ENCODE measurements at regions not wholly inside any gene's neighbourhood (a gene's known extent, or its start where the extent isn't known, plus 50 kb on each side); places are given as distances from the start of the nearest gene placed in this dataset.
"Not testable (repeated sequence)": the region's sequence is repeated elsewhere in the genome, so short reads cannot be mapped to it uniquely, and the experiment has no call there.

DNA sequence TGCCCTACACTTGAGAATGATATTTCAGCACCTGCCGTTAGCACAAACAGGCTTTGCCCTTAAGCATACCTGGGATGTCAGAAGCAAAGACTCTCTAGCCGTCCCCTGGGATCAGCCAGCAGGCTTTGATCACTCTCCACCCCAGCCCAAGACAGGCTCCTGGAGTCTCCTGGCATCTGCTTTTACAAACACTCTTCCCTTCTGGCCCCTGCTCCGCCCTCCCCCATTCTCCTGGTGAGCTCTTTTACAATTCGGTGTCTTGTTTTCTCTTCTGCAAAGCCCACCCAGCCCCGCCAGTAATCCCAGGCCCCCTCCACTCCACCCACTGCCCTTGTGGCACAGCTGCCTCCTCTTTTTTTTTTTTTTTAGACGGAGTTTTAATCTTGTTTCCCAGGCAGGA is 50.4 kb downstream of the KATNIP start:
- DNase-seq, result no peak

DNA sequence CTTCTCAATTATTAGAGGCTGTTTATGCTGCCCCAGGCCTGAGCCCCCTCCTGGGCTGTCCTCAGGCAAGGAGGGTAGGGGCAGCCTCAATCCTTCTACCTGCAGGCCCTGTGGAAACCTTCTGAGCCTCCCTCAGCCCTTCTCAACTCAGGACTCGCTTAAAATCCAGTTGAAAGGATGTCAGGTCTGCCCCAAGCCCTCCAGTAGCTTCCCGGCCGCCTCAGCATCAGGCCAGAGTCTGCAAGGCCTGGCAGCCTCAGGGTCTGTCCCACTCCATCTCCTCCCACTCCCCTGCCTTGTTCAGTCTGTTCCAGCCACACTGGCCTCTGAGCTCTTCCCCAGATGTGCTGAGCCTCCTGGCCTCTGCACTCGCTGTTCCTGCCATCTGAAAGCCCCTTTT is 52.2 kb downstream of the KATNIP start:
- DNase-seq, result no peak

DNA sequence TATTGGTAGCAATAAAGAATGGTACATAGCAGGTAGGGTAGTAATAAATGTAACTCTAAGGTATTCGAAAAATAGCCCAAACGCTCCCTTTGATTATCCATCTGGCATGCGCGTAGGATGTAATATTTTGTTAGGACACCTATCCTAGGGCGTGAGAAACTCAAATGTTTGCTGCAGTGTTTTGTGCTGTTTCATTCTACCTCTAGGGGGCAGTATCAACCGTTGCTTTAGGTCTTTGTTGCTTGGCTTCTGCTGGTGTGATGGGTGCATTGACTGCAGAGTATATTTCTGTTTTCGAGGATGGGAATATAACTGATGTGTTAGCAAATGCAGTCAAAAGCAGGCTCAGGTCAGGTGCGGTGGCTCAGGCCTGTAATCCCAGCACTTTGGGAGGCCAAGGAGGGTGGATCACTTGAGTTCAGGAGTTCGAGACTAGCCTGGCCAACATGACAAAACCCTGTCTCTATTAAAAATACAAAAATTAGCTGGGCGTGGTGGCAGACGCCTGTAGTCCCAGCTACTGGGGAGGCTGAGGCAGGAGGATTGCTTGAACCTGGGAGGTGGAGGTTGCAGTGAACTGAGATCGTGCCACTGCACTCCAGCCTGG is 55.7 kb downstream of the KATNIP start:
- DNase-seq, result peak in 6 of 51 donors; percentile 4 to 31 (median 10)

DNA sequence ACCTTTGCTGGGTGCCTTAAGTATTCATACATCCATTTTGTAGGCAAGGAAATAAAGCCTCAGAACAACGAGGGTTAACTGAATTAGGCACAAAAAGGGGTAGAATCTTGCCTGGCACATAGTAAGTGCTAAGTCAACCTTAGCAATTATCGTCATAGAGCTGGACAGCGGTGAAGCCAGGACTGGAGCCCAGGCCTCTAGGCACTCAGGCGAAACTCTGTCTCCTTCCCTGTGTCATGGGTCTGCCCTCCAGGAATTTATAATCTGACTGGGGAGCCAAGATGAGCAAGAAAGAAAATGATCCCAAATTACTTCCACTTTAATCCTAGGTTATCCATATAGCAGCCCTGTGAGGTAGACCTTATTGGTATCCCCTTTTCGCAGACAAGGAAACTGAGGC is 61.4 kb downstream of the KATNIP start:
- DNase-seq, result no peak

DNA sequence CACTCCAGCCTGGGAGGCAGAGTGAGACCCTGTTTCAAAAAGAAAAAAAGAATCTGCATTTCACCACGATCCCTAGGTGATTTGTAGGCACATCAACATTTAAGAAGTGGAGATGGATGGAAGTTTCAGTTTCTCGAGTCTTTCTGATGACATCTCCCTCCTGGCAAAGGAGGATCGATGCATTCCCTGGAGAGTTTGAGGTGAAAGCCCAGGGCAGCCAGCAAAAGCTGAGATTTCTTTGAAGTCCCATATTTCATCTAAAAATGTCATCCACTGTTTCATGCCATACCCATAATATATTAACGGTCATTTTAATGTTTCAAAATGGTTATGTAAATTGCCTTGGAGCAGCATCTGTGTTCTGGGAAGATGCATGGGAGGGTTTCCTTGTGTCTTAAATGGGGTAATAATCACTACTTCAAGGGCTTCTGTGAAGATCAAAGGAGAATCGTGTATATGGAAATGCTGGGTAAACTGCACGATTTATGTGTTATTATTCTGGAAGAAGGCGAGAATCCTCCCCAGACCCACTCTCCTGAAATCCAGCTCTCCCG is 63.4 kb downstream of the KATNIP start:
- DNase-seq, result no peak

DNA sequence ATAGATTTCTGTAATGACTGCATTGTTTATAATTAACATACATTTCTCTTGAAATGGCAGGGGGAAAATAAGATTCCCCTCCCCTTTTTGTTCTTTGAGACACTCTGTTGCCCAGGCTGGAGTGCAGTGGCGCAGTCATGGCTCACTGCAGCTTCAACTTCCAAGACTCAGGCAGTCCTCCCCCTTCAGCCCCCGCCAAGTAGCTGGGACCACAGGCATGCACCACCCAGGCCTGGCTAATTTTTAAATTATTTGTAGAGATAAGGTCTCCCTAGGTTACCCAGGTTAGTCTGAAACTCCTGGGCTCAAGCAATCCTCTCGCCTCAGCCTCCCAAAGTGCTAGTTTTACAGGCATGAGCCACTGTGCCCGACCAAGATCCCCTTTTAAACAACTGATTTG is 67.7 kb downstream of the KATNIP start:
- no peak for DNase-seq

DNA sequence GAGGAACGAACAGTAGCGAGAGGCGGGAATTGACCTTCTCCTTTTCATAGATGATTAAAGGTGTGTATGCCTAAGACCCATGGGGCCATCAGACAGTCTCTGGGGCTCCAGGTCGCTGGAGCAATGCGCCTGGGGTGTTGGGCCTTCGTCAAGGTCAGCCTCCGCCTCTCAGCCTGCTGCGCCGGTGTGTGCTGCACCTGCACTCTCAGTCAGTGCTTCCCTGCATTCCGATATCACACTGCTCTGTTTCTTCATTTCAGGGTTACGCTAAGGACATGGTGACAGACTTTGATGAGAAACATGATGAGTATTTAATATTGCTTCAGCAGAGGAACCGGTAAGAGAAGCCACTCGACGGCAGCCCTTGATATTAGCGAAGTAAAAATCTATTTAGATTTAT is 68.2 kb downstream of the KATNIP start:
- no peak for DNase-seq

DNA sequence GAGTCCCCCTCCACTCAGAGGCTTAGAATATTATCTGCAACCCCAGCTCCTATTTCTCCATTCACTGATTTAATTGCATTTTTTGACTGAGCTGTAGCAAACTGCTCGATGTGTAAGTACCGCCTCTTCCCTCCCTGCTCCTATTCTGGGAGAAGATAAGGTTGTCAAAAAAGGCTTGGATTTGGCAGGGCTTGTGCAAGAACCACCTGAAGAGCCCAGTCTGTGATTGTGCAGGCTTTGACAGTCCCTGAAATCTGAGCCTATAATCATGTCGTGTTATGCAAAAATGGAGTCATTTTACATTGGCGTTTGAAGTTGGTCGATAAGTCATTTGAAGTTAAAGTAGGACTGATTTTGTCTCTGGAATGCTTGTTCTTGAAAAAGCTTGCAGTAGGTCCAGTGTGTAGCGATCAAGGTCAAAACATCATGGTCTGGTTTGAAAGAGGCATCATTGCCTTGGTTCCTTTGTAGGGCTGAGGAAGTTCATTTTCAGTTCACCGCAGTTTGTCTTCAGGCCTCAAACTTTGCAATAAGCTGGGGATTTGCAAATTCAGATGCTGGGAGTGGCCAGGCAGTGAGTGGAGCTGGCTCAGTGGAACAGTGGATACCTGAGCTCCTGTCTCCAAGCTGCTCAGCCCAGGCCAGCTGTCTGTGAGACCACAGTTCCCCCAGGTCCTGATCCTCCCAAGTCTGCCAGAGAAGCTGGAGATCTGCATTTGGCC is 68.8 kb downstream of the KATNIP start:
- DNase-seq, result no peak

DNA sequence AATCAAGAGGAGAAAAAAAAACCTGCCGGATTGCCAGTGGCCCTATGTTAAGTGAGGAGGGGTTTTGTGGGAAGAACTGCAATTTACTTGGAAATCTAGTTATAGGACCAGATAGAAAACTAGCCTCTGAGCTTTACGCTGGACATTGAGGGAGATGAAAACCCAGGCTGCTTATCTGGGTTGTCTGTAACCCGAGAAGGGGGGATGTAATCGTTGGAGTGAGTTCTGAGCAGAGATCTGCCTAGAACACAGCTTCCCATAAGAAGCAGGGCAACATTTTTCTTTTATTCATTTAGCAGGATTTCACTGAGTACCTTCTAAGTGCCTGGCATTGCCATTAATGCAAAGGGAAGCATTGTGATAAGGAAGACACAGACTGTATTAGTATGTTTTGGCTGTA is 70.6 kb downstream of the KATNIP start:
- no peak for DNase-seq

DNA sequence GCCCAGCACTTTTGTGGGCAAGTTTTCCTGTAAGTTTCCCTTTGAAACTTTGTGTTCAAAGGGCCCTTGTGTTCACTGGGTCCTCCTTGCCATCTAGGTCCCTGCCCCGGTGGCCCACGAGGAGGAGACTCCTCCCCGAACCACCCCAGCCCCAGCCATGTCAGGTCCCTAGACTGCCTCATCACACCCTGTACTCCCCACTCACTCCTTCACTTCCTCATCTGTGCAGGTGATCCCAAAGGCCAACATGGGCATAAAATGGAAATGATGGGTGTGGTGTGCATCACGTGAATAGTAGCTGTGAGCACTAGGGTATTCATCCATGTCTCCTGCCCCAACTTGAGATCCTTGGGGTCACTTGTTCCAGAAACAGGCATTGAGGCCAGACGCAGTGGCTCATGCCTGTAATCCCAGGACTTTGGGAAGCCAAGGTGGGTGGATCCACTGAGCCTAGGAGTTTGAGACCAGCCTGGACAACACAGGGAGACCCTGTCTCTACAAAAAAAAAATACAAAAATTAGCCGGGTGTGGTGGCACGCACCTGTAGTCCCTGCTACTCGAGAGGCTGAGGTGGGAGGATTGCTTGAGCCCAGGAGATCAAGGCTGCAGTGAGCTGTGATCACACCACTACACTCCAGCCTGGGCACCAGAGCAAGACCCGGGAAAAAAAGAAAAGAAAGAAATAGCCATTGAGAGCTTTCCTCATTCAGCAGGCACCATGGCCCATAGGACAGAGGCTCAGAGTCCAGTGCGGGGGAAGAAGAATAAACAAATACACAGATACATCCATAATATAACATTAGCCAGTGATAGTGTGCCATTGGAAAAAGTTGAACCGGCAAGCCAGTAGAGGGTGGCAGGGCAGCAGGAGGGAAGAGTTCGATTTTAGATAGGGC is 74.5 kb downstream of the KATNIP start:
- DNase-seq, result no peak

DNA sequence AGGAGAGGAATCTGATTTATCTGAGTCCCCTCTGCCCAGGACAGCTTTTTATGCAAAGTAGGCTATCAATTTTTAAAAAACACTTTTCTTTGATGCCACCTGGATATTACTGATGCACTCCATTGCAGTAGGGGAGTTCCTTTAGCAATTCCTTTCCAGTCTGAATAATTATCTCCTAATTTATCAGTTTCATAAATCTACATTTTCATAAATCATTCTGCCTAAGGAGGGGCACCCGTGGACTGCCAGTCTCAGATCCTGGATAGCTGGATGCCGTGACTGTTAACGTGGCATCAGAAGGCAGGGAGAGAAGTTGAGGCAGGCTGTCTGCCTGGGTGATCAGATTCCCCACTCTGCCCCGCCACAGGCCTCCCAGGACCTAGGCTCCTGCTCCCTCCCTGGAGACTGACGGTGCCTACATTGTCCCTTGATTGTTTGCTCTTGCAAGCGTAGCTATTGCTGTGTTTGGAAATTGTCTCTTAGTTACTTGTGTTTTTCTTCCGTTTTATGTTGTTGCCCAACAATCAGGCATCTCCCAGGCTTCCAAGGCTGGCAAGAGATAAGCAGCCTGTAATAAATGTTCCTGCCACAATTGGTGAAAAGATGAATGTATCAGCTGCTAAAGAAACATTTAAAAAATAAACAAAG is 75.2 kb downstream of the KATNIP start:
- DNase-seq, result no peak

DNA sequence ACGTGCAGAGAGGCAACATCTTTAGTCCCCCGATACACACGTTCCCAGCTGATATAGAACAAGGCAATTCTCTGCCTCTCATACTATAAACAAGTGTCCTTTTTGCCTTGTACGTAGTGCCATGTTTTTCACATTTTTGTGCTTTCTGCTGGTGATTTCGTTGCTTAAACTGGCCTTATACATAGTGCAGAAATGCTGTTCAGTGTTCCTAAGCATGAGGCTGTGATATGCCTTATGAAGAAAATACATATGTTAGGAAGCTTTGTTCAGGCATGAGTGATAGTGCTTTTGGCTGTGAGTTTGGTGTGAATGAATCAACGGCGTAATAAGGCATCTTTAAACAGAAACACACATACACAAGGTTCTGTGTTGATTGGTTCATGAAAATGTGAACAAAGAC is 77.2 kb downstream of the KATNIP start:
- DNase-seq, result no peak

DNA sequence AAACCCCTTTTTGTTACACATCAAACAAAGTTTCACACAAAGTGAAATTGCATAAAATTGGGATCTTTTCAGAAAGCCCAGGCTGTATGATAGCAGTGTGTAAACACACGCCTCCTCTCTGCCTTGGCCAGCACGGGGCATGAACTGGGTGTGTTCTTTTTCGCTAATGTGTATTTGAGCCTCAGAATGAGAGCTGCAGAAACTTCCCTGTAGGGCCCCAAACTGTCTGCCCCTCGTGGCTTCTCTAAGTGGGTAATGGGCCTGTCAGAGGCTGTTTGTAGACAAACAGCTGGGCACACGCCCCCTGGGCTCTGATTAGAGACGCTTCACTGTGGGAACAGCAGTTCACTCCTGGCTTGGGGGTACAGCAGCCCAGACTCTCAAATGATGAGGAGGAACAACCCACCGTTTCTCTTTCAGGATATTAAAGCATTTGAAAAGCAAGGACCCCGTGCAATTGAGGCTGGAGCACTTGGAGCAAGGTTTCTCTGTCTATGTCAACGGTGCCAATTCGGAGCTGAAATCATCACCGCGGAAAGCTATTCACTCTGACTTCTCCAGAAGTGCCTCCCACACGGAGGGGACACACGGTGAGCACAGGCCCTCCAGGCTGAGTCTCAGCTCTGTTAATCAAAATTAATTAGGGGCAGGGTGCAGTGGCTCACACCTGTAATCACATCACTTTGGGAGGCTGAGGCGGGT is 78.4 kb downstream of the KATNIP start:
- DNase-seq, result no peak

DNA sequence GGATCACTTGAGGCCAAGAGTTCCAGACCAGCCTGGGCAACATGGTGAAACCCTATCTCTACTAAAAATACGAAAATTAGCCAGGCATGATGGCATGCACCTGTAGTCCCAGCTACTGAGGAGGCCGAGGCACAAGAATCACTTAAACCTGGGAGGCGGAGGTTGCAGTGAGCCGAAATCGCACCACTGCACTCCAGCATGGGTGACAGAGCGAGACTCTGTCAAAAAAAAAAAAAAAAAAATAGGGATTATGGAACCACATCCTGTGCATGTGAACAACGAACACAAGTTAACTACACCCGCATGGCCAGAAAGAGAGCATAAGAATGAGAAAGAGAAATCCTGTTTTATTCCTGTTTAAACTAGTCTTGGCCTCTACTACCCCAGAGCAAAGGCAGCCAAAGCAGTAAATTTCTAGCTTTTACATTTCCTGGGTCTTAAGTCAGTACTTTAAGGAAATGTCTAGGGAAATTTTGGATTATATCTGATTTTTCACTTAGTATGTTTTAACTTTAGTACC is 79.1 kb downstream of the KATNIP start:
- DNase-seq, result not testable (repeated sequence)

DNA sequence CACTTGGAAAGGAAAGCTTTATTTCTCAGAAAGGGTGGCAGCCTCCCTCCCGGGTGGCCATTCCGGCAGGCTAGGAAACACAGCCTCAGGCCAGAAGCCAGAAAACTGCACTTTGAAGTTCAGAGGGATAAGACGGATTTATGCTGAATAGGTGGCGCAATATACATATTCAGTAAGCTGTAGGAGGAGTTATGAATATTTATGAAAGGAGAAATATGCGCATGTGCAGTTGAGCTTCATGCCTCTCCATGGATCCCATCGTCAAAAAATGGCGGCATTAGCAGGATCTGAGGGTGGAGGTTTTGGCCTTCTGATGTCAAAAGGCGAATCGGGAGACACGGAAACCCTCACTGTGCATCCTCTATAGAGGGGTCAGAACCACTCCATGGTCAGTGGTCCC is 82.3 kb downstream of the KATNIP start:
- no peak for DNase-seq

DNA sequence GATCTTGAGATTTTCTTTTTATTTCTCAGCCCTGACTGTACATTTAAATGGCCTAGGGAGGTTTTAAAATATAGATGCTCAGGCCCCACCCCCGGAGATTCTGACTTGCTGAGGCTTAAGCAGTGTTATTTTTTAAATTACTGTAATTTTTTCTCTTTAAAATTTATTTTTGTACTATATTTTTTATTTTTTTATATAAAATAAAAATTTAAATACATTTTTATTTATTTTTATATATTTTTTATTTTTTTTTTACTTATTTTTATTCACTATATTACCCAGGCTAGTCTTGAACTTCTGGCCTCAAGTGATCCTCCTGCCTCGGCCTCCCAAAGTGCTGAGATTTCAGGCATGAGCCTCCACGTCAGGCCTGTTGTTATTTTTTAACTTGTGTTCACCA is 83.3 kb downstream of the KATNIP start:
- no peak for DNase-seq

DNA sequence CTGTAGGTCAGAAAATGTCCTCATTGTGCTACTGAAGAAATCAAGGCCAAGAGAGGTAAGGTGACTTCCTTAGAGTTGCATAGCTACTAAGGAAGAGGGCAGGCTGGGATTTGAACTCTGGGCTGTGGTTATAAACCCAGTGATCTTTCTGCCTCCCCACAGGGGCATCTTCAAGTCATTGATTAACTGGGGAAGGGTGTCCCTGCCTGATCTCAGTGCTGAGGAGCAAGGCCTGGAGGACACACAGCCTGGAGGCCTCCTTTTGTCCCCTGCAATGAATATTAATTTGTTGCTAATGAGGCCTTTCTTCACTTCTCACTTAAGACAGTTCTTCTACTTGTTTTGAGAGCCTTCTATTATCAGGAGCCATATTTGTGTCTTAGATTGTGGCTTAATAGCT is 83.8 kb downstream of the KATNIP start:
- no peak for DNase-seq

DNA sequence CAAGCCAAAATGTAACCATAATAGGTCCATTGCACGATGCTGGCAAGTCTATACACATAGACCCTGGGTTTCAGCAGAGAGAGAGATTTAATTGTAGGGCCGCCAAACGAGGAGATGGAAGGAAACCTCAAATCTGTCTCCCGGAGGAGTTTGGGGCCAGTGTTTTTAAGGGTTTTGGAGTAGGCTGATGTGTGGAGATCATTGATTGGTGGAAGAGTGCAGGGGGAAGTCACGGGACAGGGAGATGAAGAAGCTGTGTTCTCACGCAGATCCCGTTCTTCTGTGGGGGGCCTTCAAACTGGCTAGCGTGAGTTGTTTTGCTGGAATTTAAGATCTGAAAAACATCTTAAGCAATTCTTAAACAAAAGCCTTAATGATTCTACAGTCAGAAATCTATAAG is 84.8 kb downstream of the KATNIP start:
- DNase-seq, result no peak

DNA sequence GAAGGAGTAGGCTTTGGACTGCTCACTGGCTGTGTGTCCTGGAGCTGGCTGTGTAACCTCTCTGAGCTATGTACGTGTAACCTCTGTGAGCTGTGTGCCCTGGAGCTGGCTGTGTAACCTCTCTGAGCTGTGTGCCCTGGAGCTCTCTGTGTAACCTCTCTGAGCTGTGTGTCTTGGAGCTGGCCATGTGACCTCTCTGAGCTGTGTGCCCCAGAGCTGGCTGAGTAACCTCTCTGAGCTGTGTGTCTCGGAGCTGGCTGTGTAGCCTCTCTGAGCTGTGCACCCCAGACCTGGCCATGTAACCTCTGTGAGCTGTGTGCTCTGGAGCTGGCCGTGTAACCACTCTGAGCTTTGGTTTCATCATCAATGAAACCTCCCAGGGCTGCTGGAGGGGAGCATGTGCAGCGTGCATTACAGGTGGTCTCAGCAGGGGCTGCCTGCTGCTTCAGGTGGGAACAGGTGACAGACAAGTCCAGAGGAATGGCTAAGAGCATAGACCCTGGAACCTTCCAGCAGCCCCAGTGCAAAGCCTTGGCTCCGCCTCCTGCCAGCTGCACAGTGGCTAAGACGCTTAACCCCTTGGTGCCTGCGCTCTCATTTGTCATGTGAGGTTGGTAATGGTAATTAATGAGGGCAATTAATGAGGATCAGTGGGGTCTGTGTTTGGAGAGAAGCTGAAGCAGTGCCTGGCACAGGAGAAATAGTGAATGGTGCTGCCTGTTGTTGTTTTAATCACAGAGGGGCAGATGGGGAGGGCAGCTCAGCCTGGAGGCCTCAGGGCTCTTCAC is 86.7 kb downstream of the KATNIP start:
- DNase-seq, result peak in 1 of 51 donors; percentile 4
